ENCODE measurements at regions not wholly inside any gene's neighbourhood (a gene's known extent, or its start where the extent isn't known, plus 50 kb on each side); places are given as distances from the start of the nearest gene placed in this dataset.

DNA sequence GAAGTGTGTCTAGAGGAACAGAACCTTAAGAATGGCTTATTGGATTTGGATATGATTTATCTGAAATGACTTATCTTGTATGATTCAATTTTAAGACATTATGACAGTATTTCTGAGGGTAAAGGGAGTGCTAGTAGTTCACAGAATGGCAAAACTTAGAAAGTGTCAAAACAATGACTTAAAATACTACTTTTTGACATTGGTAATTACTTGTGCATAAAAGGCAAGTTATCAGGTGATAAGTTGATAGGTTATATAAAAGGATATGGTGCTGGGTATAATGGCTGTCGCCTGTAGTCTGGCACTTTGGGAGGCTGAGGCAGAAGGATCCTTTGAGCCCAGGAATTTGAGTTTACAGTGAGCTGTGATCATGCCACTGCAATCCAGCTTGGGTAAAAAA is 494.4 kb downstream of the CDH9 start:
- Histone ChIP-seq H3K36me3 (ENCODE audit: insufficient read depth, low read length) (no peaks in the 10 kb centered on the region), H3K9me3 (ENCODE audit: insufficient read depth, low read depth, low read length) (no peaks in the 10 kb centered on the region), H3K27me3 (ENCODE audit: insufficient read depth, low read length) (no peaks in the 10 kb centered on the region), H3K9ac (ENCODE audit: low read depth, low read length) (no peak overlapping the region), H3K4me1 (ENCODE audit: insufficient read depth, low read length) (no peaks in the 10 kb centered on the region), H3K27ac (ENCODE audit: low read depth, low read length) (no peak overlapping the region), H3K4me3 (ENCODE audit: low read length) (no peak overlapping the region)
- whole genome bisulfite sequencing: 93% methylated on average over 1 of the region's 1 CpG

DNA sequence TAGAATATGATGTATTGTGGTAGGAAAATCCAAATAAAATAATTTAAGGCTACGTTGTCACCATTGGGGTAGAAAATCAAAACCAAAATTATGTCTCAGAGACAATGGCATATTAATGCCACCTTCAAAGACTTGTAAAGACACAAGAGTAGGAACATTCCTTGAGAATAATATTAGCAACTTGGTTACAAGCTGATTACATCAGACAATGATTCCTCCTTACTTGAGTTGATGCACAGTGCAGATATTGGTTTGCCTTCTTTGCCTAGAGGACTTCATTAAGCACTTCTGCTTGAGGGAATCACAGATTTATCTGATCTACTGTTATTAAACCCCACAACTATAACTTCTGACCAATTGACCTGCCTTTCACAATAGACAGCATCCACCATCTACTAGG is 500.2 kb downstream of the CDH9 start:
- WGBS: 100% methylated on average over 1 of the region's 1 CpG
- Histone ChIP-seq H3K9ac (ENCODE audit: low read depth, low read length) (no peak overlapping the region), H3K4me1 (ENCODE audit: insufficient read depth, low read length) (no peaks in the 10 kb centered on the region), H3K36me3 (ENCODE audit: insufficient read depth, low read length) (no peaks in the 10 kb centered on the region), H3K9me3 (ENCODE audit: insufficient read depth, low read depth, low read length) (no peaks in the 10 kb centered on the region), H3K4me3 (ENCODE audit: low read length) (no peak overlapping the region), H3K27me3 (ENCODE audit: insufficient read depth, low read length) (no peaks in the 10 kb centered on the region), H3K27ac (ENCODE audit: low read depth, low read length) (no peak overlapping the region)

DNA sequence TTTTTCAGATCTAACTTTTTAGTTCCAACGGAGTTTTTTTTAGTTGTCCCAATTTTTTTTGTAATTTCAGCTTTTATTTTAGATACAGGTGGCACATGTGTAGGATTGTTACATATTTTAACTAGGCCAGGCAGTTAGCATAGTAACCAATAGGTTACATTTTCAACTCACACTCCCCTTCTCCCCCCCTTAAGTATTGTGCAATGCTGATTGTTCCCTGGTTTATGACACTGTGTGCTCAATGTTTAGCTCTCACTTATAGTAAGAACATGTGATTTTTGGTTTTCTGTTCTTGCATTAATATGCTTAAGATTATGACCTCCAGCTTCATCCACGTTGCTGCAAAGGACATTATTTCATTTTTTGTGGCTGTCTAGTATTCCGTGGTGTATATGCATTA is 503.2 kb downstream of the CDH9 start:
- no peak overlapping the region for H3K4me3 ChIP-seq (ENCODE audit: low read length)
- H3K27me3 ChIP-seq (ENCODE audit: insufficient read depth, low read length): no peaks in the 10 kb centered on the region
- no peaks in the 10 kb centered on the region for H3K4me1 ChIP-seq (ENCODE audit: insufficient read depth, low read length)
- no peaks in the 10 kb centered on the region for H3K9me3 ChIP-seq (ENCODE audit: insufficient read depth, low read depth, low read length)
- 93% methylated on average over 3 of the region's 3 CpGs for WGBS
- no peaks in the 10 kb centered on the region for H3K36me3 ChIP-seq (ENCODE audit: insufficient read depth, low read length)
- no peak overlapping the region for H3K27ac ChIP-seq (ENCODE audit: low read depth, low read length)
- no peak overlapping the region for H3K9ac ChIP-seq (ENCODE audit: low read depth, low read length)

DNA sequence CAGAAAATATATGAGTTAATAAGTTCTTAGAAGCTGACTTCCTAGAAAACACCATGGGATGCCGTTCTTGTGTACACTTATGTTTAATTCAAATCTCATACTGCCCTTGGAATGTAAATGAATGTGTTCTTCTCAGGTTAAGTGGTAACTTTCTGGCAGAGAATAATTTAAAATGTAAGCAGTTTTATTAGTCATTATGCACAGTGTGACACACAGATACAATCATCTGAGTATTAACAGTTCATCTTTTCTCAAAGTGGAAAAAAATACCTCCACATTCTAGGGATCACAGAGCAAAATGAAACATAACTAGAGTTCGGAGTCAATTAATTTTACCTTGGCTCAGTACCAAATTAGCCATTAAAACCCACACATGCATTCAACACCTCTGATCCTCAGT is 508.1 kb downstream of the CDH9 start:
- 100% methylated on average over 1 of the region's 2 CpGs for WGBS
- no peaks in the 10 kb centered on the region for H3K36me3 ChIP-seq (ENCODE audit: insufficient read depth, low read length)
- H3K9me3 ChIP-seq (ENCODE audit: insufficient read depth, low read depth, low read length): no peaks in the 10 kb centered on the region
- no peak overlapping the region for H3K4me3 ChIP-seq (ENCODE audit: low read length)
- no peaks in the 10 kb centered on the region for H3K4me1 ChIP-seq (ENCODE audit: insufficient read depth, low read length)
- no peak overlapping the region for H3K27ac ChIP-seq (ENCODE audit: low read depth, low read length)
- H3K9ac ChIP-seq (ENCODE audit: low read depth, low read length): no peak overlapping the region
- H3K27me3 ChIP-seq (ENCODE audit: insufficient read depth, low read length): no peaks in the 10 kb centered on the region

DNA sequence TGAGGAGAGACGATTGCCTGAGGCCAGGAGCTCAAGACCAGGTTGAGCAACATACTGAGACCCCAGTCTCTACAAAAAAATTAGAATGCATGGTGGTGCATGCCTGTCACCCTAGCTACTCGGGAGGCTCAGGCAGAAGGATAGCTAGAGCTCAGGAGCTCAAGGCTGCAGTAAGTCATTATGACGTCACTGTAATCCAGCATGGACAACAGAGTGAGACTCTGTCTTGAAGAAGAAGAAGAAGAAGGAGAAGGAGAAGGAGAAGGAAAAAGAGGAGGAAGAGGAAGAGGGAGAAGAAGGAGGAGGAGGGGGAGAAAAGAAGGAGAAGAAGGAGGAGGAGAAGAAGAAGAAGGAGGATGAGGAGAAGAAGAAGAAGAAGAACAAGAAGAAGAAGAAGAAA is 519.1 kb downstream of the CDH9 start:
- Histone ChIP-seq H3K36me3 (ENCODE audit: insufficient read depth, low read length) (no peaks in the 10 kb centered on the region), H3K27ac (ENCODE audit: low read depth, low read length) (no peak overlapping the region), H3K9me3 (ENCODE audit: insufficient read depth, low read depth, low read length) (no peaks in the 10 kb centered on the region), H3K4me1 (ENCODE audit: insufficient read depth, low read length) (no peaks in the 10 kb centered on the region), H3K27me3 (ENCODE audit: insufficient read depth, low read length) (no peaks in the 10 kb centered on the region), H3K9ac (ENCODE audit: low read depth, low read length) (no peak overlapping the region), H3K4me3 (ENCODE audit: low read length) (no peak overlapping the region)
- WGBS: 80% methylated on average over 3 of the region's 3 CpGs

DNA sequence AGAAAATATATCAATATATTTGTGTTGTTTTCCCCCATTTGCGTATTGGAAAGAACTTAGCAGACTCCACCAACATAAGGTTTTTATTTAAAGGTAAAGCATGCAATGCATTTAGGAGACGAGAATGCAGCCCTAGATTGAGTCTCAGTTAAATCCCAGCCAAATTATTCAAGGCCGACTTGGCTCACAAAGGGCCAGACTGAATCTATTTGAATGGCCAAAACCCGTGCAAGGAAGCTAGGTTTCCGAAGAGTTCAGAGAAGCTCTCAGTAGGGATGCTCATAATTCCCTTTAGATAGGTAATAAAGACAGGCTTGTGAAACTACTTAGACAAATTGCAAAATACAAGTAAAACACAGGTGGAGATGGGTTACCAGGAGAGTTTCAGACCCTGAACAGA is 520.3 kb downstream of the CDH9 start:
- 79% methylated on average over 5 of the region's 5 CpGs for WGBS
- H3K4me1 ChIP-seq (ENCODE audit: insufficient read depth, low read length): no peaks in the 10 kb centered on the region
- no peaks in the 10 kb centered on the region for H3K36me3 ChIP-seq (ENCODE audit: insufficient read depth, low read length)
- no peak overlapping the region for H3K4me3 ChIP-seq (ENCODE audit: low read length)
- no peaks in the 10 kb centered on the region for H3K27me3 ChIP-seq (ENCODE audit: insufficient read depth, low read length)
- no peak overlapping the region for H3K27ac ChIP-seq (ENCODE audit: low read depth, low read length)
- H3K9ac ChIP-seq (ENCODE audit: low read depth, low read length): no peak overlapping the region
- H3K9me3 ChIP-seq (ENCODE audit: insufficient read depth, low read depth, low read length): no peaks in the 10 kb centered on the region

DNA sequence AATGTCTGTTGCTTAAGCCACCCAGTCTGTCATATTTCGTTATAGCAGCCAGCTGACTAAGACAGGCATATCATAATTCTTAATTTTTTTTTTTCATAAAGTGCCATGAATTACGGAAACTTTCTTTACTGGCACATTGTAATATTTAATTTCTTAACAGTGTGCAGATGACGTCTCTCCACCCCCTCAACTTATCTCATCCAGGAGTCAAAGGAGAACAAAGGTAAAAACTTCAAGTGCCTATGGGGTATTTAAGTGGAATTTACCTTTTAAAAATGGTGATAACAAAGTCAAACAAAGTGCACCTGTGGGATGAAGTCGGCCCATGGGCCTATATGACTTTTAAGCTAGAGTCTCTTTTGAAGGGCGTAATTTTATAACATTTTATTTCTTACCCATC is 539.4 kb downstream of the CDH9 start:
- WGBS: 99% methylated on average over 3 of the region's 5 CpGs
- Histone ChIP-seq H3K27ac (ENCODE audit: low read depth, low read length) (no peak overlapping the region), H3K27me3 (ENCODE audit: insufficient read depth, low read length) (no peaks in the 10 kb centered on the region), H3K4me1 (ENCODE audit: insufficient read depth, low read length) (no peaks in the 10 kb centered on the region), H3K36me3 (ENCODE audit: insufficient read depth, low read length) (no peaks in the 10 kb centered on the region), H3K9ac (ENCODE audit: low read depth, low read length) (no peak overlapping the region), H3K4me3 (ENCODE audit: low read length) (no peak overlapping the region), H3K9me3 (ENCODE audit: insufficient read depth, low read depth, low read length) (peaks cover 6% of the 10 kb centered on the region; the same call in 1 of the 2 replicates)

DNA sequence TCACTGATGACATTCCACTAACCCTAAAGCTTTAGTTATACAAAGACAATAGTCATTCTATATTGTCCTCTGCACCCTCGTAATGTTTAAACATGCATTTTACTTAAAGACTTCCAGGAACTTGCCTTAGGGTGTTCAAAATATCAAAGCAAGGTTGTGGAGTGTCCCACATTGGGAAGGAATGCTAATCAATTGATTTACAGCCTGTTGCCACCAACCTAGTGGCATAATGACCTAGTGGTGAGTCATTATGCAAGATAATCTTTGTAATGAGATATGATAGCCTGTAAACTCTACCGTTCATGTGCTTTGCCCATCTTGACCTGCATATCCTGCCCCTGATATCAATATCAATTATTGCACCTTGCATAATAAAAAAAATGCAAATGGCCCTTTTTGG is 542.9 kb downstream of the CDH9 start:
- Histone ChIP-seq H3K27me3 (ENCODE audit: insufficient read depth, low read length) (no peaks in the 10 kb centered on the region), H3K4me3 (ENCODE audit: low read length) (no peak overlapping the region), H3K9ac (ENCODE audit: low read depth, low read length) (no peak overlapping the region), H3K27ac (ENCODE audit: low read depth, low read length) (no peak overlapping the region), H3K9me3 (ENCODE audit: insufficient read depth, low read depth, low read length) (peaks cover 26% of the 10 kb centered on the region; the same call in 1 of the 2 replicates), H3K4me1 (ENCODE audit: insufficient read depth, low read length) (no peaks in the 10 kb centered on the region), H3K36me3 (ENCODE audit: insufficient read depth, low read length) (no peaks in the 10 kb centered on the region)
- 68% methylated on average over 2 of the region's 2 CpGs for WGBS

DNA sequence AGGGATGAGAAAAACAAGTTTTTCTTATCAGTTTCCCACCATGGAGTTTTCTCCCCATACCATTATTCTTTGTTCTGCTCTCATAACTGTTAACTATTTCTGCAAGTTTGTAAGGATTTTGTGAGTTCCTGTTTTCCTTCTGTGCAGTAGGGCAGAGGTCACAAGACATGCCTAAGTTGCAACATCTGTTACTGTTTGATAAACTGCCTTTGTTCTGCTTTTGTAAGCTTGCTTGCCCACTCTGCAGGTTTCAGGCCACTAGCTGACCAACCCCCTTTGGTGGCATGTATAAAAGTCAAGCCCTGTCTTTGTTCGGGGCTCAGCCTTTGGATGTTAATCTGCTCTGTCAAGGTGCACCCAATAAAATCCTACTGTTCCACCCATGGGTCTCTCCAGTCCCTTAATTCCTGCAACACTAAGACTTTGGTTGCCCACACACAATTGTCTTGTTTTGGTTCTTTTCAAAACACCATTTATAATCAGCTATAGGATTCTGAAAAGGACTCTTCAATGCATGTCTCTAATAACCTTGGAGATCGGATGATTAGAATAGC is 545.4 kb downstream of the CDH9 start:
- Histone ChIP-seq H3K9me3 (ENCODE audit: insufficient read depth, low read depth, low read length) (peaks cover 26% of the 10 kb centered on the region; the same call in 1 of the 2 replicates), H3K36me3 (ENCODE audit: insufficient read depth, low read length) (no peaks in the 10 kb centered on the region), H3K27ac (ENCODE audit: low read depth, low read length) (no peak overlapping the region), H3K27me3 (ENCODE audit: insufficient read depth, low read length) (no peaks in the 10 kb centered on the region), H3K4me3 (ENCODE audit: low read length) (no peak overlapping the region), H3K9ac (ENCODE audit: low read depth, low read length) (no peak overlapping the region), H3K4me1 (ENCODE audit: insufficient read depth, low read length) (no peaks in the 10 kb centered on the region)
- 99% methylated on average over 2 of the region's 2 CpGs for WGBS

DNA sequence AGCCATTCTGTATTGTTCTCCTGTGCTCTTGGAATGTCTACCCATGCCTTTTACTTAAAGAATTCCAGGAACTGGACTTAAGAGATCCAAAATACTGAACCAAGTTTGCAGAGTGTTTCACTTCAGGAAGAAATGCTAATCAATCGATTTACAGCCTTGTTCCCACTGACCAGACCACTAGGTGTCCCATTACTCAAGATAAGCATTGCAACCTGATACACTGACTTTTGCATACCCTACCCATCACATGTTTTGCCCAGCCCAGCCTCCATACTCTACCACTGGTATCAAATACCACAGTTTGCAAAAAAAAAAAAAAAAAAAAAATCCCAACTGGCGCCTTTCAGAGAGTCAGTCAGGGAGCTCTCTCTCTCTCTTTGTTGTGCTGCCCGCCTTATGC is 550.8 kb downstream of the CDH9 start:
- Histone ChIP-seq H3K9ac (ENCODE audit: low read depth, low read length) (no peak overlapping the region), H3K4me3 (ENCODE audit: low read length) (no peak overlapping the region), H3K4me1 (ENCODE audit: insufficient read depth, low read length) (peaks cover 13% of the 10 kb centered on the region; the same call in 1 of the 2 replicates), H3K36me3 (ENCODE audit: insufficient read depth, low read length) (no peaks in the 10 kb centered on the region), H3K27me3 (ENCODE audit: insufficient read depth, low read length) (no peaks in the 10 kb centered on the region), H3K27ac (ENCODE audit: low read depth, low read length) (no peak overlapping the region), H3K9me3 (ENCODE audit: insufficient read depth, low read depth, low read length) (peaks cover 7% of the 10 kb centered on the region; the same call in 1 of the 2 replicates)
- WGBS: 89% methylated on average over 3 of the region's 3 CpGs

DNA sequence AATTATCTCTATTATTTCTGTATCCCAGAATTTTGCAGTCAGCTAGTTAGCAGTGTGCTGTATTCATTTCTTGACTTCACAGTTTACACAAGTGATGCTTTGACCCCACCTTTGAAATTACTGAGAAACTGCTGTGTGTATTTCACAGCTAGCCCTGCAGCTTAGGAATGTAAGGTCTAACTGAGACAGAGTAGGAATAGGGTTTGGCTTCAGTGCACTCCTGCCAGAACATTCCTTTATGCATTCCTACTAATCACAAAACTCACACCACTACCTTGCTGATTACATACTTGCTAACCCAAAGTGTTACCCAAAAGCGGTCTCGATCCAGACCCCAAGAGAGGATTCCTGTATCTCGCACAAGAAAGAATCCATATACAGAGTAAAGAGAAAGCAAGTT is 551.8 kb downstream of the CDH9 start:
- Histone ChIP-seq H3K27me3 (ENCODE audit: insufficient read depth, low read length) (no peaks in the 10 kb centered on the region), H3K4me3 (ENCODE audit: low read length) (no peak overlapping the region)

More for the DNA sequence above, 551.8 kb downstream of the CDH9 start:
- Histone ChIP-seq H3K36me3 (ENCODE audit: insufficient read depth, low read length) (no peaks in the 10 kb centered on the region), H3K27ac (ENCODE audit: low read depth, low read length) (no peak overlapping the region), H3K9me3 (ENCODE audit: insufficient read depth, low read depth, low read length) (no peaks in the 10 kb centered on the region), H3K4me1 (ENCODE audit: insufficient read depth, low read length) (peaks cover 13% of the 10 kb centered on the region; the same call in 1 of the 2 replicates), H3K9ac (ENCODE audit: low read depth, low read length) (no peak overlapping the region)
- 94% methylated on average over 3 of the region's 3 CpGs for WGBS
